GM23338 (cell line): ENCODE measurements at regions not wholly inside any gene's neighbourhood (a gene's known extent, or its start where the extent isn't known, plus 50 kb on each side); places are given as distances from the start of the nearest gene placed in this dataset.

ENCODE experiments used
- CTCF ChIP-seq, 2 experiments: fragments of 200-600 bp in 1 of 2; sonication (generic) in 1 of 2; conservative IDR thresholded peaks; 2 replicates each; pipeline versions ENCODE4 v1.5.1 to v1.6.1; 2016 to 2017; ENCODE audit warnings: antibody characterized with exemption in 2 of 2, low read depth in 2 of 2, mild to moderate bottlenecking in 2 of 2, moderate library complexity in 1 of 2
- POLR2AphosphoS5 ChIP-seq: IDR thresholded peaks from 2 replicates; pipeline ENCODE4 v1.6.1; 2016; ENCODE audit warnings: antibody characterized with exemption, low read depth
- REST ChIP-seq: IDR thresholded peaks from one replicate; pipeline ENCODE4 v1.6.1; 2018; ENCODE audit warnings: antibody characterized with exemption; ENCODE audit not compliant: unreplicated experiment
- ZNF462 ChIP-seq: fragments of 250-450 bp; sonication (Bioruptor Pico); IDR thresholded peaks from 2 replicates; pipeline ENCODE4 v1.5.0; 2020; ENCODE audit warnings: mild to moderate bottlenecking, moderate library complexity

GRCh38 chr6:141351721-141352120 is 781.0 kb upstream of the GJE1 start:
- no peak for TF ChIP-seq ZNF462 (CRISPR knock-in tag)
- no peak for TF ChIP-seq REST
- TF ChIP-seq POLR2AphosphoS5: no peak
- no peak for TF ChIP-seq CTCF (conservative IDR thresholded peaks at IDR 0.05; ENCODE audit: low read depth in 2 of 2)
